T-helper 2 cell (primary cell): ENCODE measurements at regions not wholly inside any gene's neighbourhood (a gene's known extent, or its start where the extent isn't known, plus 50 kb on each side); places are given as distances from the start of the nearest gene placed in this dataset.

Experiments
- DNase-seq, 5 experiments: peaks; one replicate each; pipeline versions ENCODE4 v3.0.0 to v3.0.0-alpha.2; 2012 to 2022

DNA sequence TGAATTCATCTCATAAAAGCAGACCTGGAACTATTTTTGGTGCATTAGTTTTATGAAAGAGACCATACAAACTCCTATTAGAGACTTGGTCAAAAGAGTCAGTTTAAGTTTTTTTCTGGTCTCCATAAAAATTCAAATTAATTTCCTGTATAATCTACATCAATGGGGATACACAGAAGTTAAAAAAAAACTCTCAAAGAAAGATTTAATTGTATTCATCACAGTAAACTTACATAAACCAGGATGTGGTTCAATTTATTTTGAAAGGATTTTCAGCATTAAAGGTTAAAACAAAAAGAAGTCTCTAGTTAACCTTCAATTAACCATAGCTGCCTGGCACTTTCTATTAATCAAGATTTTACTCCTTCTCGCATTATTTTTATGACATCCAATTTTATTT lies 530.3 kb upstream of the KCNMB2 start:
- DNase-seq = no peak

DNA sequence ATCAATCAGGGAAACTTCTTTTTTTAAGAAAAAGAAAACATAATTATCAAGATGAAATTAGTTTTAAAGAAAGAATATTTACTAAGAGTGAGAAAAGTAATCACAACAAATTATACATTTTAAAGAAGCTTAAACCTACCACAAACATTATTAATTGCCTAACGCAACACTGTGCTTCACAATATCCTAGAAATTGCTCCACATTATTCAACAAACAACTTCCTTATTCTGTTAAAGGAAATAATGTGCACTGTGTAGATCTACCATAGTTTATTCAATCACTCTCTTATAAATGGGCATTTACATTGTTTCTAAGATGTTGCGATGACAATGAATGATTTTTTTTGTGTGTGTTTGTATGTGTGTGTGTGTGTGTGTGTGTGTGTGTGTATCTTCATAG lies 525.9 kb upstream of the KCNMB2 start:
- no peak for DNase-seq

DNA sequence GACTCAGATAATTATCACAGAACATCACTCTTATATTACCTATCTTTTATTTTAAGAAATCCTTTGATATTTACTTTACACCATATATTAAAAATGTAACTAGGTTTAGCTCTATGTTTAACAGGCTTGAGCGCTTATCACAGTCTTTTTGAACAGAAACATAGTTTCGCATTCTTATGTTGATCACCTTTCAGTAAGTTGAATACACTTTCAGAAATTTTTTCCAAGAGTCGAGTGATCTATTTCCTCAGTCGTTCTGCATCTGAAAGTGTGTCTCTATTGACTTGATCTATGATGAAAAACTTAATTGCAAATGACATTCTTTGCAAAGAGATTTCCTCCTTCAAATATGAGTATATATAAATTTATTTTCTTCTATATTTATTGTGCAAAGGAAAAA lies 516.6 kb upstream of the KCNMB2 start:
- DNase-seq = no peak

DNA sequence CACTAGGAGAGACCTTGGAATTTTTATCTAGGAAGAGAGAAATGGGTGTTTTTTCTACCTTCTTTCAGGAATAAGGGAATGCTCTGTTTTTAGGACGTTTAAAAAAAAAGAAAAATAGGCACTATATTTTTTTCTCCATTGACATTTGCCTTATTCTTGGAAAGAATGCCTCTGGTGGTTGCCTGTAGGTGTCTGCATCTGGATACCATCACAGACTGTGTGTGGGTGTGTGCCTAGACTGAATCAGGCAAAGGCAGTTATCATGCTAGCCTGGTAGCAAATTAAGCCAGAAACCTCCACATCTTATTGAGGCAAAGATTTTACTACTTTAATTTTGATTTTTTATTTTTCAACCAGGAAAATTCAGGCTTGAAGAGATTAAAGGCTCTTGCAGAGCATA lies 513.6 kb upstream of the KCNMB2 start:
- no peak for DNase-seq

DNA sequence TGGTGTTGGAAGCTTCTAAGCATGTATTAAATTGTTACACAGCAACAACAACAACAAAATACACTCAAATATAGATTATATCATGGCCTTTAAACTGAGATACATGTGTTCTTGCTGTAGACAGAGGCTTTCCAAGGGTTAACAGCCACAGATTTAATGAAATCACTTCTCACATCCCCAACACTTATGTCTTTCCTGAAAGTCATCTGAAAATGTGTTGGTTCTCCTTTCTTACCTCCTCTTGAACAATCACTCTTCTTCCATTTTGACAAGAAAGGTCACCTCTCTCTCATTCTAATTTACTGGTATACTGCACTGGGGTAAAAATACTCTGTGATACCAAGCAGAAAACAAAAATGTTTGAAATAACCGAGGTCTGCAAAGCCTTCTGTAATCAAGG lies 507.3 kb upstream of the KCNMB2 start:
- no peak for DNase-seq

DNA sequence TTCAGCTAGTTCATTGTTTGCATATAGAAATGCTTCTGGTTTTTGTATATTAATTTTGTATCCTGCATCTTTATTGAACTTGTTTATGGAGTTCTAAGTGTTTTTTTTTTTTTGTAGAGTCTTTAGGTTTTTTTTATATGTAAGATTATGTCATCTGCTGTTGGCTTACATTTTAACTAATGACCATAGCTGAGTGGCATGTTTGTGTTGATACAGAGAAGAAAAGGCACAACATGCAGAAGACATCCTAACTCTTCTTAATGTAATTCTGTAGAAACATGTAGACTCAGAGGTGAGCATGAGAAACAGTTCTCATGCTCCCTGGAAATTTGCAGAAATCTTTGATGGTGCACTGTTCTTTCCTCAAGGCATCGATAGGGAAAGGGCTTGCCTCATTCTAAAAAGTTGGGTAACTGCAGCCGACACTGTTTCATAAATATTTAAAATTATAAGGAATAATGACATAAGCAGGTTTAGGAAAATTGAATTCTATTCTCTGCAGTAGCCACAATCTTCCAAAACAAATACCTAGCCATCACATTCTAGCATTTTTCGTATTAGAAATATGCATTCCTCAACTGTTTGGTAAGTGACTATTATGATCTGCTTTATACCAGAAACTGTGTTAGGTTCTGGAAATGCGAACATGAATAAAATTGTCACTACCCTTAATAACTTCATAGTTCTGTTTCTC lies 499.6 kb upstream of the KCNMB2 start:
- no peak for DNase-seq

DNA sequence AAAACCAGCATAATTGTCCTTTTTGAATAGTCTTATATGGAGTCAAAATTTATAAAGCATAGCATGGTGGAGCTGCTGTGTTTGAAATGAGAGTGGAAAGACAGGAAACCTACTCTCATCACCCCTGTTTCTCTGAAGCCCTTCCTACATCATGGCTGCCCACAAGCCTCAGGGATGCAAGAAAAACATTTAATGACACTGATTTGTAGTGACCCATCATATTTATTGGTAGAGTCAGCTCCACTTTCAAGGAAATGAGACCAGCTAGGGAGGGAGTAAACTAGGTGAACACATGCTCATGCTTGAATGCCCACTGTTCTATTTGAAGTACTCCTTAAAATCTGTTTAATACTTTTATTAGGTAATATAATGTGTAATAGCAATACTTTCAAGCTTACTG lies 494.3 kb upstream of the KCNMB2 start:
- no peak for DNase-seq

DNA sequence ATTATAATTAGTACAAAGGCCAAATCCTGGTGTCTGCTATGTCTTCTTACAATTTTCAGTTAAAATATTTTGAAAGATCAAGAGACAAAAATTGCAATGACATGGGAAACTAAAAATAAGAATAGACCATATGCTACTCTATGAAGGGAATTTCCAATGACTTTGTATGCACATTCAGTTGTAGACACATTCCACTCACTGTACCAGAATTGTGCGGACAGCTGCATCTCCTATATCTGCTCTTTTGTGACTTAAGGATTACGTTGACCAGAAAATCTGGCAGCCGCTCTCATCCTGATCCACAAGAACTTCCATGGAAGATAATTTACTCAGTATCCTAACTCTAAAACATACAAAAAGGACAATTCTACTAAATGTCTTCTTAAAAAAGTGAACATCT lies 493.9 kb upstream of the KCNMB2 start:
- DNase-seq = no peak

DNA sequence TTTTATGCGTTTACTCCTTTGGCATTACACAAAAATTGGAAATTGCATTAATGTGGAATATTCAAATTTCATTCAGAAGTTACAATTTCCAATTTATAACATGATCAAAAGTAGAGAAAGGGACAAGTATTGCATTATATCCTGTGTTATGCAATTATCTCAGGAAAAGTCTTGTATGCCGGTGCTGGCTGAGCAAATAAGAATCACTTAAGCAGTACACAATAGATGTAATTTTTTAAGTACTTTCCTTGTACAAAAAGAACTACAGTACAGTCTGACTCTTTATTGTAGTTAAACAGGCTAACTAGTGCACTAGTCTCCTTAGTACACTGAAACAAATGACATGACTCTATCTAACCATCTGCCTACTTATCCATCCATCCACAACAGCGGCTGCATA lies 493.2 kb upstream of the KCNMB2 start:
- no peak for DNase-seq

DNA sequence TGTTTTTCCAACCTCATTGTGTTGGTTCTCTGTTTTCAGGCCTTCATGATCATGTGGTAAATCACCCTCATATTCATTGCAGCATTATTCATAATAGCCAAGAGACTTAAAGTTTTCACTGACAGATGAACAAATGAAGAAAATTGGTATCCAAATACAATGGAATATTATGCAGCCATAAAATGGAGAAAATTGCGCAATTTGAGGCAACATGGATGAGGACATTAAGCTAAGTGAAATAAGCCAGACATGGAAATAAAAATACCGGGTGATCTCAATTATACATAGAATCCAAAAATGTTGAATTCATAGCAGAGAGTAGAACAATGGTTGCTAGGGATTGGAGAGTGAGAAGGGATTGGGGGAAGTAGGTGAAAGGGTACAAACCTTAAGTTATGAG lies 491.9 kb upstream of the KCNMB2 start:
- no peak for DNase-seq

DNA sequence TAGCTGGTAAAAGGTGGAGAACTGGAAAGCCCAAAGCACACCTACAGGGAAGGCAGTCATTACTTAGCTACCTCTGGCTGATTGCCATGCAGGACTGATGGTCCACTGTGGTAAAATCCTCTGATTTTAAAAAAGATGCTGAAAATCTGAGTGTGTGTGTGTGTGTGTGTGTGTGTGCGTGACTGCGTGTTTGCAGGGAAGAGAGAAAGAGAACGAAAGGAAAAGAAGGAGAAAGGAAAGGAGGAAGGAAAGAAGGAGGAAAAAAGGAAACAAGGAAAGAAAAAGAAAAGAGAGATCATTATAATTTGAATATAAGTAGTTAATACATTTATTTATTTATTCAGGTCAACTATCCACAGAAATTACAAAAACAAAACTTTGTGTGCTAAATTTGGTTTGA lies 488.7 kb upstream of the KCNMB2 start:
- no peak for DNase-seq

DNA sequence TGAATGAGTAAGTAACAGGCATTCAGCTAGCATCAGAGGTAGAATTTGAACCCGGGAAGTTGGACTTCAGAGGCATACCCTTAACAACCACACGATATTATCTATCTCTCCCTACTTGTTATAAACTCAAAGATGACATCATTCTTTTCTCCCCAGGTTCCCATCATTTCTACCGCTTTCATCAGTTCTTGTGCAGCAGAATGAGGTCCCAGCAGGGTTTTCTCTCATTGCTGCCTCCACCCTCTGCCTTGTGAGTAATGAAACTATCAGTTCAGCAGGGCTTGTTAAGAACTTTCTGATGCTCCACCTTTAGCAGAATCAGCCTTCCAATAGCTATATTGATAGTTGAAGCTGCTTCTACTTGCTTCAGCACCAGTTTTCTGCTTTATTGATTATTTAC lies 487.5 kb upstream of the KCNMB2 start:
- no peak for DNase-seq

DNA sequence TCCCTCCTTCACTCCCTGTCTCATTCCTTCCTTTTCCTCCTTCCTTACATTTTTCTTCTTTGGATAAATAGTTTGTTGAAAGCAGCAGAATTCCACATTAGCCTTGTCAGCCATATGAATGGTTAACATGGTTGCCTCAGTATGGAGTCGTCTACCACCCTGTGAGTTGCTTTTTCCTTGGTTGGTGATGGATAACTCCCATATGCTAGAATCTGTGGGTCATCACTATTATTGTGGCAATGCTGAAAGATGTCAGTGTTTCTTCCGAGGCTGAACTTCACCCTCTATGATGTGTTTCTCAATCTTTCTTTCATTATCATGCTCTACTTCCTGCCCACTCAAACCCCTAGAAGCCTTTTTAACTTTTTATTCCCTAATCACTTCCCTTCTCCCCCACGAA lies 481.8 kb upstream of the KCNMB2 start:
- DNase-seq = no peak

DNA sequence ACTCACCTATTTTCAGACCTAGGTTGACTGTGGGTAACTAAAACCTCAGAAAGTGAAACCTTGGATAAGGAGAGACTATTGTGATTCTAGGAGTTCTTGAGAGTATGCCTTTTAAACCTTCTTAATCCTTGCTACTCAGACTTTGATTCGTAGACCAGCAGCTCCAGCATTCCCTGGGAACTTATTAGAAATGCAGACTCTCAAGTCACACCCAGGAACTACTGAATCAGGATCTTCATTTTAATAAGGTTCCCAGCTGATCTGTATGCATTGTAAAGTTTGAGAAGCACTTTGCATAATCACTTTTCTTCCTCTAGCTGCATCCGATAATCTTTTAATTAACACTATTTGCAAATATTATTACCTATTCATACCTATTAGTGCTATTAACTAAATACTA lies 480.3 kb upstream of the KCNMB2 start:
- DNase-seq = no peak

DNA sequence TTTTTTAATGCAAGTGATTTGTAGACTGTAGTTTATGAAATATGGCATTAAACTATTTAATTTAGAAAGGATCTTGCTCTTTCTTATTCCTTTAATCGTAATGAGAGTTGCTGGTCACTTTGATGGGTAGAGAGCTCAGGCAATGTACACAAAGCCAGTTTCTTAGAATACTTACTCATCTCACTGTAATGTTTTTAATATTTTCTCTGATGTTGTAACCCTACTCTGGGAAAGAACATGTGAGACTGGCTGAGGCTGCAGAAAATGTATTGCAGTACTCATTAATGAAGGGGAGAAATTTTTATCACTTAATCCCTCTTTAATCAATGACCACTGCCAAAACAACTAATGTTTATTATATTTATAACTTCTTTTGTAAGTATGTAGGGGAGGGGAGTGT lies 479.4 kb upstream of the KCNMB2 start:
- DNase-seq = no peak

DNA sequence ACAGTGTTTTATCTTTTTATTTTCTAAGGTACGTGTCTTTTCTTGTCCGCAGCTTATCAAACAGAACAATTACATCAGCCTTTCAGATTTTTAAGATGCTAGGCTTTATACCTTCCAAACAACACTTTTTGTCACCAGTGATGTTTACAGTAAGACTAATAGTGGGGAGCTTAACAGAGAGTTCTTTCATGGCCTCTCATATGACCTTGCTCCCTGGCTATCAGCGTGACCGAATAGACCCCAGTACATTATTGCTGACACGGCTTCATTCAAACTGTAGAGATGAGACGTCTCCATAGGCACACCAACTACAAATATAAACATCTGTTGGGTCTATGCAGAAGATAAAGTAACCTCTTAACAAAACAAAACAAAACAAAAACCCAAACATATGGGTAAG lies 477.6 kb upstream of the KCNMB2 start:
- no peak for DNase-seq

DNA sequence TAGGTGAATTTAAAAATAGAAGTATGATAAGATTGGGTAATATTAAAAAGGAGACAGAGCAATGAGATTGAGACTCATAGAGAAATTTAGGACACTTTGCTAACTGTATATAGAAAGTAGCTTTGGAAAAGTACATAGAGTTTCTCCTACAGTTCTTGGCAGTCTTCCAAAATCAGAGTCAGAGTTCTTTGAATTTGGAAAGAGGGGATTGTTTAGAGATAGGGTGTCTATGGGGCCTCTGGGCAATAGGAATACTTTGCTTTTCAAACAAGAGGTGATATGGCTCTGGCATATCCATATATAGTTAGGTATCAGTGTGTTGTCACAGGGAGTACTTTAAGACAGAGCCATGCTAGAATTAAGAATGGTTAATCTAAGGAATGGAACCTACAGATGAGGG lies 477.1 kb upstream of the KCNMB2 start:
- no peak for DNase-seq

DNA sequence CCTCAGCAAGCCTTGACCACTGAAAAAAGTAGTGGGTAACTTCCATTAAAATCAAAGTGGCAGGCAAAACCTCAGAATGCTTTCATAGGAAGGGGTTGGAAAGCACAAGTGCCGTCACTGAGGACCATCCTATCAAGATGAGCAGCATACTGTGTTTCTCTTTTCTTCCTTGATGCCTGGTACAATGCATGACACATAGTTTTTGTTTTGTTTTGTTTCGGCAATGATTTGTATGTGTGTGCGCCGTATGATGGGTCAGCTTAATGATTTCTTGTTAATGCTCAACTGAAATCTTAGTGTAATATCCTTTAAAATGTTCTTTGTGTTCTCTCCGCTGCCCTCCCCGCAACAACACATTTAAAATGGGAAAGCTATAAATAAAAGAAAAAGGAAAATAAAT lies 476.4 kb upstream of the KCNMB2 start:
- DNase-seq = no peak

DNA sequence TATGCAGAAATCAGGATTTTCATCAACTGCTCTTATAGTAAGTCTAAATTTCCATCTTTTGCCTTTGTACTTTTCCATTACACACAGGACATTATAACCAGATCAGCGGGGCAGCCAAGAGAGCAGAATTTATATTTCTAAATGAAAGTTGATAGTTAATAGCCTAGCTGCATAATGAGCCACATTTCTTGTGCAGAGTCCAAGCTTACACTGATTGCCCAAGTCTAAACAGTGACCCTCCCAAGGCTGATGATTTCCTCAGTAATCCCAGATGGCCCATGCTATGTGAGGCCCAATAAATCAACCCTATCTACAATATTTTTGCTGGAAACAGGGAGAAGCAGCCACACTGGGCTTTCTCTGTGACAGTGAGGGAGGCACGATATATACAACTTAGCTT lies 475.8 kb upstream of the KCNMB2 start:
- no peak for DNase-seq

DNA sequence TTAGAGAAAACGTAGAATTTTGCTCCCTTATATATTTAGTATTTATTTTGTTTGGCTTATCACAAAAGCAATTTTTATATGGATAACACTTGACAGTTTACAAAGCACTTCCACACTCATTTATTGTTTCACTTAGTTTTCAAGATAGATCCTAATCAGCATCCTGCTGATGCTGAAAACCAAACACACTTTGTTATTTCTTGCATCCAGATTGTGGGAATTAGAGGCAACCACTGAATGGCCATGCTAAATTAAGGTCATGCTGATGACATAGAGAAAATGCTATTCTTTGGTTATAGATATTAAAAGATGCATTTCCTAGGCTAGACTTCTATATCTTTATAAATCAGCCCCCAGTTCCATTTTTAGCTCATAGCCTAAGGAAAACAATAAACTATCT lies 474.1 kb upstream of the KCNMB2 start:
- no peak for DNase-seq

DNA sequence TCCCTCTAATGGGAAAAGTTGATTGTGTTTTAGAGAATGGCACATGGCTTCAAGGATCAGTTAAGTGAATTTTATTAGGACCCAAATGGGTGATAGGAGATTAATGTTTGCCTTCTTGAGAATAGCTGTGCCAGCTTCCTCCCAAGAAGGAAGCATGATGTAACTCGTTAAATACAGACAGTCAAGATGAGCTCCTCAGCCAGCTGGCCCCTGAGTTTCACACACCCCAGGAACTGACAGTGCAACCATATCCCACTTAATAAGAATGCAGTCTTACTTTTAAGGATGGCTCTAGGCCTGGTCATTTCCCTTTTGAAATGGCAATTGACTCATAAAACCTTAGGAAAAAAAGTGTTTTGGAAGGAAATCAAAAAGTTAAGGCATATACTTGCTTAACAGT lies 472.8 kb upstream of the KCNMB2 start:
- DNase-seq = no peak

DNA sequence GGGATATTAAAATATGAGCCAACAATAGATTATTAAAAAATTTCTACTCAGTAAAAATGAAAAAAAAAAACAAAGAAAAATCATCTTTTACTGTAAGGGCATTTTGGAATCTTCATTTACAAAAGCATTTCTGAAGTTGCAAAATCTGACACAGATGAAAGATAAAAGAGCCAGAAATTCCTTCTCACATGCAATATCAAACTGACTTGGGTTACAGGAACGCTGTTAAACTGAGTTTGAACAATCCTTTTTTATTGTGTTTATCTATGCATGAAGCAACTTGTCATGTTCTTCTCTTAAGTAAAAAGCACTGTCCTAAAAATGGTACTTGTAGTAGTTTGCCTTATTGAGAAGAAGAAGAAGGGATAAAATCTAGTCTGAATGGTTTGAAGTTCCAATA lies 468.5 kb upstream of the KCNMB2 start:
- DNase-seq = no peak

DNA sequence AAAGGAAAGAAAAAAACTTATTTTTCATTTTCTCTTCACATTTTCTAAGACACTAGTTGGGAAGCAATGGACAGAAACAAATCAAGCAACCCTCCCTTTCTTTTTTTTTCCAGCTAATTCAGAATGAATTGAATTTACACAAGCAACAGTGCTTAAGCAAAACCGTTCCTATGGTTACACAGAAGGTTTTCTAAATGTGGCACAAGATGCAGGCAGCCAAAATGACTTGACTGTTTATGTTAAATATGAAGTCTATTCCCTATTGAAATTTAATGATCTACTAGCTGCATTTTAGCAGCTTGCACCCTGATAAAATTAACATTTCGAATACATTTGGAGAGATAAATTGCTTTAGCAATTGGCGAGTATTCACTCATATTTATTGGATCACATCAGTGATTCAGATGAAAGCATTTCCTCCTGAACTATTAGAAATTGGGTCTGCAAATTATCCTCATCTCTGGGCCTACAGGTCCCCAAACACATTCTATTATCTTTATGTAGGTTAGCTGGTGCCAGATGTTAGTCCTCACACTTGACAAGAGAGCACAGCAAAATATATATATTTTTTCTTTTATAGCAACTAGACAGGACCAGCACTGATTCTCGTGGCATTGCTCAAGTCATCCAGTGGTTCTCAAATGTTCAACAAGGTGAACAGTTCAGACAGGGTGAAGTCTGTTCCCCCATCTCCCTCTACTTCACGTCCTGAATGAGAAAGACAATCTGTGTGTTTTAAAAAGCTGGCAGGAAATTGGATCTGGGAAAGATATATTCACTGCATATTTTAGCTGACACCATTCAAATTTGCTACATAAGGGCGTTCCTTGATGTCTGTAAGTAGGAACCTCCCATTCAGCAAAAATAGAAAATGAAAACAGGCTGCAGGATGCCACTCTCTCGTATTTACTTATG lies 463.6 kb upstream of the KCNMB2 start:
- DNase-seq = no peak

DNA sequence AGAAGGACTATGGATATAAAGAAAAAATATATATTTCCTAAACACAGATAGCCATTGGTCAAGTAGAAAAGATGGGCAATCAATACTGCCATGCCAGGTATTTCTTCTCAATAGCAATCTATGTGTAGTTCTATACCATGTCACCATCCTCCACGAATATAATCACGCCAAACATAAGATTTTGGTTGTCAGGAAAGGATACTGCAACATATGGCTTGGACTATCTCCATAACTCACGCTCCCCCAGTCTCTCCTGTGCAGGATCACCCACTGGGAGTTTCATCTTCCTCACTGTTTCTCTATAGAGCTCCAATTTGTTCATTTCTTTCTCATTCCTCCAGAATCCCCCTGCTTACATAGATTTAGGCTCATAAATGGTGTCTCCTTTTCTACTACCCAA lies 462.9 kb upstream of the KCNMB2 start:
- no peak for DNase-seq

DNA sequence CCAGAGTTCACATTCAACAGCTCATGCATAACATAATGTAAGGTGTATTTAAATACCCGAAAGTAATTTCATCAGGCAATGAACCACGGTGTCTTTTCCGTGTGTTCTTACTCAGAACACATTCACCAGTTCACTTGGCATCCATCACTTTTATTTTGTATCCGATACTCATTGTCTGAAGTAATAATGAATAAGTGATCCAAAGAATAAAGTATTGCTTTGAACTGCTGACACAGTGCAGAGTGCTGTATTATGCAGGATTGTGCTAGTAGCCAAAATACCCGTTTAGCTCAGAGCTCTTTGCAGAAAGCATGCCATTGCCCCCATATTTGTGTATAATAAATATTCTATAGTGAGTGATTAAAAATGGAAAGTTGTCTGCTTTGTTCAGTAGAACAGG lies 460.9 kb upstream of the KCNMB2 start:
- no peak for DNase-seq
